ENCODE measurements at regions not wholly inside any gene's neighbourhood (a gene's known extent, or its start where the extent isn't known, plus 50 kb on each side); places are given as distances from the start of the nearest gene placed in this dataset.

- no peak for DNase-seq
Measured at GRCh38 chr13:106118050-106118449, 417.4 kb downstream of the EFNB2 start.

- DNase-seq, result no peak
Measured at GRCh38 chr13:106117640-106118039, 417.8 kb downstream of the EFNB2 start.

GRCh38 chr13:106117035-106117434 is 418.4 kb downstream of the EFNB2 start:
- DNase-seq, result no peak

GRCh38 chr13:106115081-106115480 is 420.4 kb downstream of the EFNB2 start:
- no peak for DNase-seq

GRCh38 chr13:106113796-106114195 is 421.7 kb downstream of the EFNB2 start:
- no peak for DNase-seq

GRCh38 chr13:106112191-106112590 is 423.3 kb downstream of the EFNB2 start:
- DNase-seq, result no peak

GRCh38 chr13:106110241-106110855 is 425.1 kb downstream of the EFNB2 start:
- no peak for DNase-seq

GRCh38 chr13:106109391-106109791 is 426.1 kb downstream of the EFNB2 start:
- DNase-seq, result no peak

- DNase-seq, result no peak
Measured at GRCh38 chr13:106108346-106108745, 427.1 kb downstream of the EFNB2 start.

- no peak for DNase-seq
Measured at GRCh38 chr13:106107061-106107460, 428.4 kb downstream of the EFNB2 start.

- DNase-seq, result no peak
Measured at GRCh38 chr13:106105153-106105552, 430.3 kb downstream of the EFNB2 start.

GRCh38 chr13:106104281-106104901 is 431.1 kb downstream of the EFNB2 start:
- DNase-seq, result no peak

- no peak for DNase-seq
Measured at GRCh38 chr13:106103779-106104178, 431.7 kb downstream of the EFNB2 start.

GRCh38 chr13:106102786-106103185 is 432.7 kb downstream of the EFNB2 start:
- no peak for DNase-seq

- no peak for DNase-seq
Measured at GRCh38 chr13:106101201-106101600, 434.3 kb downstream of the EFNB2 start.

GRCh38 chr13:106100171-106100919 is 435.1 kb downstream of the EFNB2 start:
- DNase-seq, result no peak

GRCh38 chr13:106099765-106100164 is 435.7 kb downstream of the EFNB2 start:
- DNase-seq, result no peak

GRCh38 chr13:106098778-106099177 is 436.7 kb downstream of the EFNB2 start:
- DNase-seq, result no peak

- DNase-seq, result no peak
Measured at GRCh38 chr13:106096661-106097092, 438.8 kb downstream of the EFNB2 start.

GRCh38 chr13:106095919-106096318 is 439.5 kb downstream of the EFNB2 start:
- no peak for DNase-seq

- DNase-seq, result no peak
Measured at GRCh38 chr13:106095406-106095805, 440.1 kb downstream of the EFNB2 start.

GRCh38 chr13:106090001-106090400 is 445.5 kb downstream of the EFNB2 start:
- DNase-seq, result no peak

- DNase-seq, result no peak
Measured at GRCh38 chr13:106089261-106089980, 446.0 kb downstream of the EFNB2 start.

GRCh38 chr13:106088085-106088484 is 447.4 kb downstream of the EFNB2 start:
- DNase-seq, result no peak

Data from NCI-H1105 (cell line).